OCI-LY7 (cell line): ENCODE measurements at regions not wholly inside any gene's neighbourhood (a gene's known extent, or its start where the extent isn't known, plus 50 kb on each side); places are given as distances from the start of the nearest gene placed in this dataset.

Experiments used
- EZH2phosphoT487 ChIP-seq: fragments of 200-600 bp; sonication (generic); IDR thresholded peaks from 2 replicates; pipeline ENCODE4 v1.6.1; 2018; ENCODE audit warnings: low read depth, borderline replicate concordance, mild to moderate bottlenecking, mixed run types, antibody characterized with exemption, low read length, moderate library complexity, mixed read lengths
- TF ChIP-seq, protein P1 (sequence below): fragments of 200-600 bp; sonication (generic); conservative IDR thresholded peaks from 2 replicates; pipeline ENCODE4 v1.5.1; 2014; ENCODE audit warnings: mild to moderate bottlenecking, antibody characterized with exemption, low read length, moderate library complexity, mixed read lengths

DNA sequence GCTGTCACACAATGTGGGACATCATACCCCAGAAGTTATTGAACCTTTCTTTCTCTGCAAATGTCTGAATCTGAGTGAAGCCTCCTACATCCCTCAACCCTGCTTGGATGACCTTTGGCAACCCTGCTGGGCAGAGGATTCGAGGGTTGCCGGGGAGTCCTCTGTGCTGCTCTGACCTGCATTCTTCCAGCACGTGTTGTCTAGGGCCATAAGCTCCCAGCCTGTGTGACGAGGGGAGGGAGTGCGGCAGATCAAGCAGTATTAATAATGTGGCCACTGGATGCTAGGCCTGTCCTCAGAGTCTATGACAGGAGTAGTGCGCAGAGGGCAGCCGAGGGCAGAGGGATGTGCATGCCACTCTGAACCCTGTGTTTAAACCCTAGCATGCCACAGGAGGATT is 58.8 kb downstream of the RPL37A start:
- TF ChIP-seq, protein P1, sequence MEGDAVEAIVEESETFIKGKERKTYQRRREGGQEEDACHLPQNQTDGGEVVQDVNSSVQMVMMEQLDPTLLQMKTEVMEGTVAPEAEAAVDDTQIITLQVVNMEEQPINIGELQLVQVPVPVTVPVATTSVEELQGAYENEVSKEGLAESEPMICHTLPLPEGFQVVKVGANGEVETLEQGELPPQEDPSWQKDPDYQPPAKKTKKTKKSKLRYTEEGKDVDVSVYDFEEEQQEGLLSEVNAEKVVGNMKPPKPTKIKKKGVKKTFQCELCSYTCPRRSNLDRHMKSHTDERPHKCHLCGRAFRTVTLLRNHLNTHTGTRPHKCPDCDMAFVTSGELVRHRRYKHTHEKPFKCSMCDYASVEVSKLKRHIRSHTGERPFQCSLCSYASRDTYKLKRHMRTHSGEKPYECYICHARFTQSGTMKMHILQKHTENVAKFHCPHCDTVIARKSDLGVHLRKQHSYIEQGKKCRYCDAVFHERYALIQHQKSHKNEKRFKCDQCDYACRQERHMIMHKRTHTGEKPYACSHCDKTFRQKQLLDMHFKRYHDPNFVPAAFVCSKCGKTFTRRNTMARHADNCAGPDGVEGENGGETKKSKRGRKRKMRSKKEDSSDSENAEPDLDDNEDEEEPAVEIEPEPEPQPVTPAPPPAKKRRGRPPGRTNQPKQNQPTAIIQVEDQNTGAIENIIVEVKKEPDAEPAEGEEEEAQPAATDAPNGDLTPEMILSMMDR, result no peak
- TF ChIP-seq EZH2phosphoT487, result no peak
